GM12875 (cell line): ENCODE measurements at regions not wholly inside any gene's neighbourhood (a gene's known extent, or its start where the extent isn't known, plus 50 kb on each side); places are given as distances from the start of the nearest gene placed in this dataset.

ENCODE experiments used
- H3K4me3 ChIP-seq: one replicate; pipeline ENCODE4 v1.5.1; 2011; ENCODE audit warnings: low read depth, low read length, control low read depth
- TF ChIP-seq, protein P1 (sequence below): IDR thresholded peaks from 2 replicates; pipeline ENCODE4 v1.5.1; 2011; ENCODE audit warnings: low read depth, mild to moderate bottlenecking, control low read depth, inconsistent platforms, low read length, moderate library complexity, borderline replicate concordance; ENCODE audit not compliant: insufficient read depth

DNA sequence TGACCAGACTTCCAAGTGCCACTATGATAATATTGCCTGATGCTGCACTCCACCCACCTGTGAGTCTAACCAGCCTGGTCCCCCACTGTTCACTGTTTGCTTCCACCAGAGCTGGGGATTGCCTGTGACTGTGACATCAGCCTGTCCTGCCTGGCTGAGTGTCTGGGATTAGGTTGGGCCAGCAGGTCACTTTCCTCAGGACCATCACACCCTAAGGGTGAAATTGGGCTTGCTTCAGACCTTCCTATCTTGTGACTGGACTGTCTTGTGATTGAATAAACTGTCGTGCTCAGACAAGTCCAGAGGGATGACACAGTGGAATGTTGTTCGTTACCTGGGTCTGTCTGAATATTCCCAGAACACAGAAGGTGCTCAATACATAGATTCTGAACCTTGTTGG, 87.4 kb upstream of the HK2 start:
- no peak overlapping the region for H3K4me3 ChIP-seq
- TF ChIP-seq, protein P1, sequence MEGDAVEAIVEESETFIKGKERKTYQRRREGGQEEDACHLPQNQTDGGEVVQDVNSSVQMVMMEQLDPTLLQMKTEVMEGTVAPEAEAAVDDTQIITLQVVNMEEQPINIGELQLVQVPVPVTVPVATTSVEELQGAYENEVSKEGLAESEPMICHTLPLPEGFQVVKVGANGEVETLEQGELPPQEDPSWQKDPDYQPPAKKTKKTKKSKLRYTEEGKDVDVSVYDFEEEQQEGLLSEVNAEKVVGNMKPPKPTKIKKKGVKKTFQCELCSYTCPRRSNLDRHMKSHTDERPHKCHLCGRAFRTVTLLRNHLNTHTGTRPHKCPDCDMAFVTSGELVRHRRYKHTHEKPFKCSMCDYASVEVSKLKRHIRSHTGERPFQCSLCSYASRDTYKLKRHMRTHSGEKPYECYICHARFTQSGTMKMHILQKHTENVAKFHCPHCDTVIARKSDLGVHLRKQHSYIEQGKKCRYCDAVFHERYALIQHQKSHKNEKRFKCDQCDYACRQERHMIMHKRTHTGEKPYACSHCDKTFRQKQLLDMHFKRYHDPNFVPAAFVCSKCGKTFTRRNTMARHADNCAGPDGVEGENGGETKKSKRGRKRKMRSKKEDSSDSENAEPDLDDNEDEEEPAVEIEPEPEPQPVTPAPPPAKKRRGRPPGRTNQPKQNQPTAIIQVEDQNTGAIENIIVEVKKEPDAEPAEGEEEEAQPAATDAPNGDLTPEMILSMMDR: no peak

DNA sequence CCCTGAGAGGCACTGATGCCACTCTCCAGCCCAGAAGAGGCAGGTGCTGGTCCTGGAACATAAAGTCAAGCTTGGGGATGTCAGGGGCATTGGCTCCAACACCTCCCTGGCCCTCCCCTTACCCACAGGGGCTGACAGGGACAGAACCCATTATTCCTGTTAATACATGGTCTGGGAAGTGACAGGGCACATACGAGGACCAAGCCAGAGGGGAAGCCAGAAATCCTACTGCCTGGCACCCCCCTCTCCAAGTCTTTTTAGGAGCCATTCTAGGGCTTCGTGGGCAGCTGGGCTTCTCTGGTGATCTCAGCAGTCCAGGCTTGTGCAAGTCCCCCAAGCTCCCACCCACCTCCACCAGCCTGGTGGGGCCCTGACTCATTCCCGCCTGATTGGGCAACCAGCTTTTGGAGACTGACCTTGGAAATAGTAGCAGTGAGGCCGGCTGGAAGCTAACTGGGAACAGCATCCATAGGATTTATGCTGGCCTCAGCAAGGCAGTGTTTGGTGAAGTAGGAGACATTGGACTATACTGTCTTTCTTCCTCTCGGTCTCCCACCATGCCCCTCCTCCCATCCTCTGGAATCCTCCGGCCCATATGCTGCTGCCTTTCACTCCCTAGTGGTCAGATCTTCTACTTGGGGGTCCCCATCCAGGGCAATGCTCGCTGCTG, 86.4 kb upstream of the HK2 start:
- no peak overlapping the region for H3K4me3 ChIP-seq
- TF ChIP-seq, protein P1: no peak

DNA sequence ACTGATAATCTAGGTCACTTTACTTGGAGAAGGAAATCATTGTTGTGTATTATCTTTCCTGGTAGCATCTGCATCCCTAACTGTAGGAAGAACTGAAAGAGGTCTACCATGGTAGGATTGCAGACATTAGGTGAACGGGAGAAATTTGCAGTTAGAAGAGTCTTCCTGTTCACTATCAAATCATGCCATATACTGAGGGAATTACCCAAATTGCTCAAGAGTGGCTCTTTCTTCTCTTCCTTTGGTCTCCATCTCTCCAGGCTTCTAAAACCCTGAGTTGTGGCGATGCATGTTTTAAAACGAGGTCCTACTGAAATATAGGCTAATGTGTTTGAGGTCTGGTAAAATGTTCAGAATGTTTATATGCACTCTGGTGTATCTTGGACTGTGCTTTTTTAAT, 85.3 kb upstream of the HK2 start:
- no peak overlapping the region for H3K4me3 ChIP-seq
- TF ChIP-seq, protein P1: no peak

DNA sequence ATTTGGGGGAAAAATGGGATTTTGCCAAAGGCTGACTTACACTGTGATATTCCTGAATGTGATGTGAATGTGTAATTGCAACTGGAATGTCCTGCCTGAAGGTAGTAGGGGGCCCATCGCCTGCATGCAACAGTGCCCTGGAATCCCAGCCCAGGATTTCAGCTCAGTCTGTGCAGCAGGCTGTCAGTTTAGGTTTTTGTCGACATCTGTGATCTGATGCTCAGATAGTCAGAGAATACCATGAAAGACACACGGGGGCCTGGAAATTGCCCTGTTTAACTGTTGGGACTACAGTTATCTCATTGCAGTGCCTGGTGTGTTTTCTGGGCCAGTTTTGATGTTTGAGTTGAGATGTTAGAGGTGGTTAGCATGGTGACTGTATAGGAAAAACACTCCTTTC, 84.5 kb upstream of the HK2 start:
- H3K4me3 ChIP-seq: no peak overlapping the region
- TF ChIP-seq, protein P1: no peak

DNA sequence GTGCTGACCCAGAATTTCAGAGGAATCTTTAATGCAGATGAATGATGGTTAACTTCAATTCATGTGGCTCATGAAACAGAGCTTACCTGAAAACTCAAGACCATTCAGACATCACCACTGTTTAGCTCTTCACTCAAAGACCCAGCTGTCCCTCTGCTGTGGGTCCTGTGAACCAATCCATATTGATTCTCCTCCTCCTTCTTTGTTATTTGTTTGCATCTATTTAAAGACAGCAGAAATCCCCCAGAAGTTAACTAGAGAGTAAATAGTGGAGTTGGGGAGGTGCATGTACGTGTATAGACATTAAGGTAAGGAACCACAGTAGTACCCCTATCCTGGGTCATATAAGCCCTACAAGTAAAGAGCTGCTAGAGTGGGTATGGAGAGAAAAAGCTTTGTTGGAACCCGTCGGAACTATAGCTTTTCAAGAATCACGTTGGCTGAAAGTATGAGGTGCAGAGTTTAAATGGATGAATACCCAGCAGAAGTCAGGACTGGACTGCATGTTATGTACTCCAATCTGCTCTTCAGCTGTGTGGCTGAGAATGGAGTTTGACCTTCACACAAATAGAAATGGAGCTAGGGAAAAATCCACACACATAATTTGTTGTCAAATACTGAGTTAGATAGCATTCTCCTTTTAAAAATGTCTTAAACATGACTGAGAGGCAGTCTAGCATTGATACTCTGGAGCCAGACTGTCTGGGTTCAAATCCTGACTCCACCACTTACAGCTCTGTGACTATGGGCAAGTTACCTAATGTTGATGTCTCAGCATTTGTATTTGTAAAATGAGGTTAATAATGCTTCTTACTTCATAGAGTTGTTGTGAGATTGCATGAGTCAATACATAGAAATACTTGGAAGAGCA, 81.7 kb upstream of the HK2 start:
- no peak overlapping the region for H3K4me3 ChIP-seq
- TF ChIP-seq, protein P1: no peak

DNA sequence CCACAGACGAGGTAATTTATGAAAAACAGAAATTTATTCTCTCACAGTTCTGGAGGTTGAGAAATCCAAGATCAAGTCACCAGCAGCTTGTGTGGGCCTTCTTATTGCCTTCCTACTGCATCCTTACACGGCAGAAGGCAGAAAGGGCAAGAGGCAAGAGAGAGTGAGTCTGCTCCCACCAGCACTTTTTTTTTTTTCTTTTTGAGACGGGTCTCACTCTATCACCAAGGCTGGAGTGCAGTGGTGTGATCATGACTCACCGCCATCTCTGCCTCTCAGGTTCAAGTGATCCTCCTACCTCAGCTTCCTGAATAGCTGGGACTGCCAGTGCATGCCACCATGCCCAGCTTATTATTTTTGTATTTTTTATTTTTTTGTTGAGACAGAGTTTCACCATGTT, 78.5 kb upstream of the HK2 start:
- TF ChIP-seq, protein P1: no peak
- no peak overlapping the region for H3K4me3 ChIP-seq
